GM23248 (cell line): ENCODE measurements at regions not wholly inside any gene's neighbourhood (a gene's known extent, or its start where the extent isn't known, plus 50 kb on each side); places are given as distances from the start of the nearest gene placed in this dataset.
A peak's percentile ranks its signal among the peaks of the same experiment; 100 is the strongest.

Experiments used
- DNase-seq: peaks from one replicate; pipeline ENCODE4 v3.0.0-alpha.2; 2015
- H2AFZ ChIP-seq: fragments of 200-600 bp; sonication (generic); 2 replicates; pipeline ENCODE4 v1.6.1; 2016; ENCODE audit warnings: antibody characterized with exemption
- H3F3A ChIP-seq: fragments of 200-600 bp; sonication (generic); 2 replicates; pipeline ENCODE4 v1.6.1; 2016; ENCODE audit warnings: mild to moderate bottlenecking, antibody characterized with exemption, mixed run types; ENCODE audit not compliant: insufficient read depth
- H3K27ac ChIP-seq: fragments of 200-600 bp; sonication (generic); 2 replicates; pipeline ENCODE4 v1.5.1; 2016; ENCODE audit warnings: mild to moderate bottlenecking
- H3K27me3 ChIP-seq: fragments of 200-600 bp; sonication (generic); replicated peaks from 2 replicates; pipeline ENCODE4 v1.6.1; 2016; ENCODE audit warnings: mild to moderate bottlenecking; ENCODE audit not compliant: insufficient read depth
- H3K36me3 ChIP-seq: fragments of 200-600 bp; sonication (generic); 2 replicates; pipeline ENCODE4 v1.6.1; 2016; ENCODE audit warnings: low read depth, mild to moderate bottlenecking
- H3K4me1 ChIP-seq: fragments of 200-600 bp; sonication (generic); 2 replicates; pipeline ENCODE4 v1.6.1; 2016; ENCODE audit warnings: mild to moderate bottlenecking; ENCODE audit not compliant: insufficient read depth
- H3K4me2 ChIP-seq: fragments of 200-600 bp; sonication (generic); one replicate; pipeline ENCODE4 v1.6.1; 2016; ENCODE audit warnings: mild to moderate bottlenecking; ENCODE audit not compliant: unreplicated experiment
- H3K4me3 ChIP-seq: fragments of 200-600 bp; sonication (generic); 2 replicates; pipeline ENCODE4 v1.5.1; 2016; ENCODE audit warnings: mild to moderate bottlenecking
- H3K79me2 ChIP-seq: fragments of 200-600 bp; sonication (generic); 2 replicates; pipeline ENCODE4 v1.6.1; 2016; ENCODE audit warnings: mild to moderate bottlenecking; ENCODE audit not compliant: insufficient read depth
- H3K9ac ChIP-seq: fragments of 200-600 bp; sonication (generic); 2 replicates; pipeline ENCODE4 v1.6.1; 2016; ENCODE audit warnings: mild to moderate bottlenecking
- H3K9me2 ChIP-seq: fragments of 200-600 bp; sonication (generic); 2 replicates; pipeline ENCODE4 v1.6.1; 2016; ENCODE audit warnings: mixed run types, mild to moderate bottlenecking, moderate library complexity; ENCODE audit not compliant: insufficient read depth
- H3K9me3 ChIP-seq: fragments of 200-600 bp; sonication (generic); one replicate; pipeline ENCODE4 v1.6.1; 2017; ENCODE audit warnings: low read depth
- H4K20me1 ChIP-seq: fragments of 200-600 bp; sonication (generic); 2 replicates; pipeline ENCODE4 v1.6.0; 2016; ENCODE audit not compliant: insufficient read depth
- EZH2 ChIP-seq: fragments of 200-600 bp; sonication (generic); IDR thresholded peaks from 2 replicates; pipeline ENCODE4 v1.6.1; 2018; ENCODE audit warnings: antibody characterized with exemption, mild to moderate bottlenecking; ENCODE audit not compliant: insufficient read depth, poor library complexity, severe bottlenecking
- EZH2phosphoT487 ChIP-seq: fragments of 200-600 bp; sonication (generic); IDR thresholded peaks from 2 replicates; pipeline ENCODE4 v1.6.1; 2018; ENCODE audit warnings: antibody characterized with exemption, moderate library complexity, mild to moderate bottlenecking, low read depth; ENCODE audit not compliant: insufficient read depth
- WGBS, 2 experiments: methylation state at CpG; one replicate each; pipeline ENCODE4 v1.1.6; 2015 to 2017; ENCODE audit warnings: low lambda C conversion rate in 2 of 2, low coverage in 1 of 2; ENCODE audit errors: missing lambda C conversion rate in 2 of 2; 5-methylcytosine and 5-hydroxymethylcytosine counted together
- in situ Hi-C: fragments of 300-500 bp; cut with MboI; formaldehyde crosslinking; loops from 2 replicates; pipeline ENCODE4 v1.15.0; 2020

DNA sequence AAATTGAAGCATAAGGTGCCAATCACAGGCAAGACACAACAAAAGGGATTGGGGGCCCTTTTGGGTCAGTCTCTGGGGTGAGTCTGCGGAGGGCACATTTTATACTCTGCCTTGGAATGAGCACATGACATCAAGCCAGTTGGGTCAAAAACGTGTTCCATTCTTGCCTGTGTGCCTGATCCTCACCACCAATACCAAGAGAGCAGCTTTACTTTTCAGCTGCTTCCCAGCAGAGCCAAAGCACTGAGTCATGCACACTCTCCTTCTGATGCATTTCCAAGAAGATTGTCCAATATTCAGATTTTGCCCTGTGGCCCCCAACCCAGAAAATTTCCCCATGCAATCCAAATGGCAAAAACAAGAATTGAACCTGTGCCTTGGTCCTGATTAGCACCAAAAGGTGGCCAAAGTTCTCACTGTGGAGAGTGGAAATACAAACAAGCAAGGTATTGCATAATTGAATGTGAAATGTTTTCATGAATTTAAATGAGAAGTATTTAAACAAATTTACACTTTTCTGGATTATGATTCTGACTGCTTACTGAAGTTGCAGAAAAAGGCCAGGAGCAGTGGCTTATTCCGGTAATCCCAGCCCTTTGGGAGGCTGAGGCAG is 217.8 kb upstream of the SOX9 start:
- Histone ChIP-seq H3K4me3 (no peak overlapping the region), H3K4me2 (no peak overlapping the region), H3K79me2 (no peaks in the 10 kb centered on the region), H3K9me2 (no peaks in the 10 kb centered on the region), H3K9ac (no peak overlapping the region), H3F3A (peaks cover 14% of the 10 kb centered on the region), H3K9me3 (no peaks in the 10 kb centered on the region), H2AFZ (no peak overlapping the region), H4K20me1 (no peaks in the 10 kb centered on the region), H3K27me3 (no peaks in the 10 kb centered on the region), H3K4me1 (peaks cover 34% of the 10 kb centered on the region), H3K27ac (no peak overlapping the region), H3K36me3 (no peaks in the 10 kb centered on the region)
- in situ Hi-C loops: no loop called here
- WGBS, 2 experiments: 26 to 30% methylated on average over 3 of the region's 3 CpGs
- peak; percentile 58 for DNase-seq
- TF ChIP-seq EZH2phosphoT487 (no peak), EZH2 (no peak)

DNA sequence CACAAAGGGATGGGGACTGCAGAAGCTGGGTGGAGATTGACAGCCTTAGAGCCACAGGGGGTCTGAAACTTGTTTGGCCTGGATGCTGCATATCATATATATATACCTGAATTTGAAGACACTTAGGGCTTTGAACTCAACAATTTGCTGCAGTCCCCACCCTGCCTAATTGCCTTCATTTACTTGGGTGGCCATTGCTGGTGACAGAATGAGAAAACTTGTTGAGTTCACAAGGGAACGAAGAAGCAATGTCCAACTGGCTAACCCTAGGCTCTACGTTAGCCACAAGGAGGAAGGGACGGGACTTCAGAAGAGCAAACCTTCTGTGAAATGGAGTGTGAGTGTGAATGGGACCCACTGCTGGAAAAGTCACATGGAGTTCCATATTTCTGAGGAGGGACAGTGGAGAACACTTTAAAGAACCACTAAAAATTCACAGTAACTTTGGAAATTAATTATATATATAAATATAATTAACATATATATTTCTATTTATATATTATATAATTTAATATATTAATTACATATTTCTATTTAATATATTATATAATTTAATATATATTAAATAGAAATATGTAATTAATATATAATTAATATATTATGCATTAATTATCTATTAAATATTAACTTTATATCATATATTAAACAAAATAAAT is 215.3 kb upstream of the SOX9 start:
- Histone ChIP-seq H3K9ac (no peak overlapping the region), H3K4me2 (no peak overlapping the region), H3K4me1 (peaks cover 16% of the 10 kb centered on the region), H3K27me3 (no peaks in the 10 kb centered on the region), H2AFZ (no peak overlapping the region), H3K9me3 (no peaks in the 10 kb centered on the region), H3K79me2 (no peaks in the 10 kb centered on the region), H3K27ac (no peak overlapping the region), H3K4me3 (no peak overlapping the region), H3K36me3 (no peaks in the 10 kb centered on the region), H3F3A (peaks cover 6% of the 10 kb centered on the region; the same call in 1 of the 2 replicates), H3K9me2 (no peaks in the 10 kb centered on the region), H4K20me1 (no peaks in the 10 kb centered on the region)
- DNase-seq: no peak
- no peak for TF ChIP-seq EZH2phosphoT487
- TF ChIP-seq EZH2: no peak
- 89 to 92% methylated on average over 3 of the region's 3 CpGs for WGBS, 2 experiments
- in situ Hi-C loops: no loop called here

DNA sequence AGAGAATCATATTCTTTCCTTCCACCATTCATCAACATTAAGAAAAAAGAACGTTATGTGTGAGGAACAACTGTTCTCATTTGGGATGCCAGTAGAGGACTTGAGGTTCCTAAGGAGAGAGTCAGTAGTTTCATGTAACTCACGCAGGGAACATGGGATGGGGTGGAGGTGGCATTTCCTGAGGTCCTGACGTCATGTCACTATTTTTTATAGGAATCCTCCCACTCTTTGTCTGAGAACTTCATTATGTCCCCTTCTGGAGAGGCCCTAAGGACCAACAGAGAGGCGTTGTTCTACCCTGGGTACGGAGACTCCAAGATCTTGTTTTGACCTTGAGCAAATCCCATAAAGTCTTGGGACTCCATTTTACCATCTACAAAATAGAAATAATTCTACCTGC is 211.7 kb upstream of the SOX9 start:
- Histone ChIP-seq H3K9me3 (no peaks in the 10 kb centered on the region), H3K9me2 (no peaks in the 10 kb centered on the region), H3K9ac (no peak overlapping the region), H3K36me3 (no peaks in the 10 kb centered on the region), H3F3A (no peaks in the 10 kb centered on the region), H3K4me1 (no peaks in the 10 kb centered on the region), H3K27ac (no peak overlapping the region), H3K4me2 (no peak overlapping the region), H3K79me2 (no peaks in the 10 kb centered on the region), H3K4me3 (no peak overlapping the region), H4K20me1 (no peaks in the 10 kb centered on the region), H2AFZ (no peak overlapping the region), H3K27me3 (no peaks in the 10 kb centered on the region)
- DNase-seq: no peak
- TF ChIP-seq EZH2 (no peak), EZH2phosphoT487 (no peak)
- WGBS, 2 experiments: 66 to 75% methylated on average over 5 of the region's 5 CpGs
- in situ Hi-C loops: no loop called here

DNA sequence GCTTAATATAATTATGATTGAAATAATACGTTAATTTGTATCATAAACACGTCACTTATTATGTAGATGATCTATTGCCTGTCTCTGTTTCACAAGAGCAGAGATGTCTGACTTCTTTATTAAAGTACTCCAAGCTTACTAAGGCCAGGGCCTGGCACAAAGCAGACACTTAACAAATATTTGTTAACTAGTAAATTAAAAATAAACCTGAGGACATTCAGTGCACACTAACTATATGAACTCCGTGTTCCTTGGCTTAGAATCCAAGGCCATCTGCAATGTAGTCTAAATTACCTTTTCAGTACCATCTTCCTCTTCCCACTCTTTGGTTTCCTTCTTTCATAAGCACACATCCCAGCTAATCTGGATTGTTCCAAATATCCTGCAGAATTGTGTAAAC is 210.8 kb upstream of the SOX9 start:
- TF ChIP-seq EZH2phosphoT487: no peak
- no peak for TF ChIP-seq EZH2
- no peaks in the 10 kb centered on the region for H3K9me2 ChIP-seq
- H3K79me2 ChIP-seq: no peaks in the 10 kb centered on the region
- H3K27me3 ChIP-seq: no peaks in the 10 kb centered on the region
- H3K27ac ChIP-seq: no peak overlapping the region
- in situ Hi-C loops: no loop called here
- no peak for DNase-seq
- H4K20me1 ChIP-seq: no peaks in the 10 kb centered on the region
- no peaks in the 10 kb centered on the region for H3F3A ChIP-seq
- no peak overlapping the region for H3K4me2 ChIP-seq
- H2AFZ ChIP-seq: no peak overlapping the region
- WGBS, 2 experiments: 63 to 64% methylated on average over 3 of the region's 3 CpGs
- H3K9ac ChIP-seq: no peak overlapping the region
- H3K4me1 ChIP-seq: no peaks in the 10 kb centered on the region
- no peaks in the 10 kb centered on the region for H3K36me3 ChIP-seq
- H3K4me3 ChIP-seq: no peak overlapping the region
- no peaks in the 10 kb centered on the region for H3K9me3 ChIP-seq
